HG03103 (cell line): ENCODE measurements at regions not wholly inside any gene's neighbourhood (a gene's known extent, or its start where the extent isn't known, plus 50 kb on each side); places are given as distances from the start of the nearest gene placed in this dataset.
"Not testable (repeated sequence)": the region's sequence is repeated elsewhere in the genome, so short reads cannot be mapped to it uniquely, and the experiment has no call there.

Experiments used
- ATAC-seq: cut with Tn5 transposase; IDR thresholded peaks from one replicate; pipeline ENCODE4 v1.9.1; 2021; ENCODE audit warnings: low read depth; ENCODE audit not compliant: unreplicated experiment

GRCh38 chr5:66234241-66234640, 90.1 kb downstream of the SREK1 start:
- ATAC-seq: no peak

GRCh38 chr5:66238435-66238834, 94.3 kb downstream of the SREK1 start:
- no peak for ATAC-seq

GRCh38 chr5:66239034-66239433, 94.9 kb downstream of the SREK1 start:
- ATAC-seq: no peak

GRCh38 chr5:66241136-66241825, 97.2 kb downstream of the SREK1 start:
- ATAC-seq: no peak

GRCh38 chr5:66242050-66242715, 98.1 kb downstream of the SREK1 start:
- no peak for ATAC-seq

GRCh38 chr5:66246608-66247007, 102.5 kb downstream of the SREK1 start:
- ATAC-seq: no peak

GRCh38 chr5:66247176-66247960, 103.3 kb downstream of the SREK1 start:
- no peak for ATAC-seq

GRCh38 chr5:66248874-66249273, 104.8 kb downstream of the SREK1 start:
- ATAC-seq: no peak

- no peak for ATAC-seq
Observed at GRCh38 chr5:66249920-66250319, 105.8 kb downstream of the SREK1 start.

GRCh38 chr5:66252849-66253248, 108.7 kb downstream of the SREK1 start:
- ATAC-seq: no peak

- no peak for ATAC-seq
Observed at GRCh38 chr5:66255714-66256113, 111.6 kb downstream of the SREK1 start.

GRCh38 chr5:66273121-66273520, 129.0 kb downstream of the SREK1 start:
- no peak for ATAC-seq

- ATAC-seq: no peak
Observed at GRCh38 chr5:66276986-66277385, 132.9 kb downstream of the SREK1 start.

- ATAC-seq: no peak
Observed at GRCh38 chr5:66277981-66278380, 133.9 kb downstream of the SREK1 start.

- ATAC-seq: no peak
Observed at GRCh38 chr5:66281294-66281693, 137.2 kb downstream of the SREK1 start.

GRCh38 chr5:66284588-66285342, 140.7 kb downstream of the SREK1 start:
- no peak for ATAC-seq

- ATAC-seq: no peak
Observed at GRCh38 chr5:66285343-66285922, 141.3 kb downstream of the SREK1 start.

- no peak for ATAC-seq
Observed at GRCh38 chr5:66291771-66292170, 147.7 kb downstream of the SREK1 start.

GRCh38 chr5:66293851-66294250, 149.8 kb downstream of the SREK1 start:
- not testable (repeated sequence) for ATAC-seq

- no peak for ATAC-seq
Observed at GRCh38 chr5:66299463-66299862, 155.4 kb downstream of the SREK1 start.
